H1 (cell line): ENCODE measurements at regions not wholly inside any gene's neighbourhood (a gene's known extent, or its start where the extent isn't known, plus 50 kb on each side); places are given as distances from the start of the nearest gene placed in this dataset.

Source experiments
- CTCF ChIA-PET: fragments of 300-600 bp; sonication (Branson Sonifier 250); formaldehyde crosslinking; loops from one replicate; lab custom pipeline; 2021; ENCODE audit not compliant: partially characterized antibody; lab: Charles Lee
- POLR2A ChIA-PET: fragments of 300-600 bp; sonication (Branson Sonifier 250); formaldehyde crosslinking; loops from one replicate; lab custom pipeline; 2021; ENCODE audit warnings: inconsistent platforms; ENCODE audit not compliant: partially characterized antibody; lab: Charles Lee
- DNase-seq, 2 experiments: peaks; one replicate each; pipeline versions ENCODE4 v3.0.0 to v3.0.0-alpha.2; 2010 to 2022; ENCODE audit warnings: low spot score in 2 of 2, low read depth in 1 of 2, mixed read lengths in 1 of 2
- FAIRE-seq: peaks from 2 replicates; lab custom pipeline; 2011; peaks lifted over from hg19 to GRCh38; lab: Jason Lieb, UNC
- H2AFZ ChIP-seq: 2 replicates; pipeline ENCODE4 v1.8.1; 2012; ENCODE audit warnings: low read length, inconsistent platforms
- H2AK5ac ChIP-seq: 2 replicates; pipeline ENCODE4 v1.6.1; 2013; ENCODE audit warnings: low read depth, low read length
- H2BK120ac ChIP-seq: replicated peaks from 2 replicates; pipeline ENCODE3; 2013; ENCODE audit warnings: low read depth, low read length, inconsistent platforms
- H2BK12ac ChIP-seq: 2 replicates; pipeline ENCODE4 v1.6.1; 2013; ENCODE audit warnings: low read depth, low read length
- H2BK15ac ChIP-seq: 2 replicates; pipeline ENCODE4 v1.6.1; 2013; ENCODE audit warnings: low read length
- H2BK20ac ChIP-seq: 2 replicates; pipeline ENCODE4 v1.6.1; 2013; ENCODE audit warnings: low read length
- H2BK5ac ChIP-seq: 2 replicates; pipeline ENCODE4 v1.6.1; 2013; ENCODE audit warnings: low read depth, low read length
- H3K14ac ChIP-seq: 2 replicates; pipeline ENCODE4 v1.6.1; 2013; ENCODE audit warnings: inconsistent platforms; ENCODE audit not compliant: insufficient read length
- H3K18ac ChIP-seq: 2 replicates; pipeline ENCODE4 v1.6.1; 2013; ENCODE audit warnings: low read length; ENCODE audit errors: extremely low read depth
- H3K23ac ChIP-seq: 2 replicates; pipeline ENCODE4 v1.6.1; 2013; ENCODE audit warnings: inconsistent platforms; ENCODE audit not compliant: insufficient read length
- H3K23me2 ChIP-seq: 2 replicates; pipeline ENCODE4 v1.6.1; 2013; ENCODE audit warnings: low read depth, low read length
- H3K27ac ChIP-seq: 2 replicates; pipeline ENCODE4 v1.6.1; 2011; ENCODE audit warnings: low read depth, low read length, inconsistent platforms
- H3K27me3 ChIP-seq, 4 experiments: replicated peaks in 1 of 4; 1 replicate in 1 of 4; 2 replicates in 3 of 4; pipeline versions ENCODE4 v1.6.1 to v1.8.1; 2011 to 2013; ENCODE audit warnings: low read length in 3 of 4, mild to moderate bottlenecking in 3 of 4, inconsistent platforms in 2 of 4, mixed read lengths in 2 of 4, moderate library complexity in 1 of 4; ENCODE audit not compliant: control insufficient read depth in 3 of 4, insufficient read depth in 3 of 4; ENCODE audit errors: extremely low read depth in 1 of 4
- H3K36me3 ChIP-seq, 4 experiments: 2 replicates each; pipeline versions ENCODE4 v1.6.1 to v1.8.1; 2011 to 2013; ENCODE audit warnings: mild to moderate bottlenecking in 4 of 4, low read length in 3 of 4, moderate library complexity in 2 of 4, control low read depth in 1 of 4, inconsistent platforms in 1 of 4; ENCODE audit not compliant: insufficient read depth in 4 of 4, control insufficient read depth in 2 of 4
- H3K4ac ChIP-seq: replicated peaks from 2 replicates; pipeline ENCODE3; 2013; ENCODE audit warnings: low read length, low read depth, mixed read lengths, inconsistent platforms; ENCODE audit not compliant: insufficient read length
- H3K4me1 ChIP-seq, 4 experiments: replicated peaks in 1 of 4; 1 replicate in 1 of 4; 2 replicates in 3 of 4; pipeline versions ENCODE4 v1.6.1 to v1.8.1; 2011 to 2013; ENCODE audit warnings: low read length in 3 of 4, inconsistent platforms in 2 of 4, mixed read lengths in 1 of 4; ENCODE audit not compliant: insufficient read depth in 4 of 4, control insufficient read depth in 3 of 4
- H3K4me2 ChIP-seq, 2 experiments: 2 replicates each; pipeline versions ENCODE4 v1.6.1 to v1.8.1; 2011 to 2013; ENCODE audit warnings: low read depth in 2 of 2, low read length in 2 of 2, control low read depth in 1 of 2, inconsistent platforms in 1 of 2, mild to moderate bottlenecking in 1 of 2; ENCODE audit not compliant: insufficient read depth in 1 of 2
- H3K4me3 ChIP-seq, 4 experiments: fragments of 200-600, 300-600 bp in 1 of 4; sonication (generic), shearing (Covaris generic), sonication (Bioruptor Twin) in 1 of 4; 2 replicates each; pipeline versions ENCODE4 v1.5.1 to v1.8.1; 2011 to 2016; ENCODE audit warnings: low read length in 4 of 4, low read depth in 3 of 4, control low read depth in 2 of 4, inconsistent platforms in 2 of 4, mild to moderate bottlenecking in 2 of 4, mixed read lengths in 1 of 4, moderate library complexity in 1 of 4; ENCODE audit not compliant: insufficient read depth in 2 of 4; ENCODE audit errors: extremely low read depth in 1 of 4
- H3K56ac ChIP-seq: replicated peaks from 2 replicates; pipeline ENCODE3; 2013; ENCODE audit warnings: low read depth, mild to moderate bottlenecking, mixed read lengths, low read length, inconsistent platforms; ENCODE audit not compliant: insufficient read length
- H3K79me1 ChIP-seq: 2 replicates; pipeline ENCODE4 v1.6.1; 2013; ENCODE audit warnings: low read depth, low read length, control low read depth
- H3K79me2 ChIP-seq, 2 experiments: 2 replicates each; pipeline versions ENCODE4 v1.6.1 to v1.8.1; 2012 to 2013; ENCODE audit warnings: low read length in 2 of 2, mild to moderate bottlenecking in 2 of 2, inconsistent platforms in 1 of 2; ENCODE audit not compliant: insufficient read depth in 2 of 2, control insufficient read depth in 1 of 2
- H3K9ac ChIP-seq, 4 experiments: replicated peaks in 1 of 4; 1 replicate in 1 of 4; 2 replicates in 3 of 4; pipeline versions ENCODE4 v1.6.1 to v1.8.1; 2011 to 2013; ENCODE audit warnings: low read depth in 3 of 4, low read length in 3 of 4, control low read depth in 2 of 4, mild to moderate bottlenecking in 2 of 4, moderate library complexity in 2 of 4, inconsistent platforms in 1 of 4; ENCODE audit errors: extremely low read depth in 1 of 4
- H3K9me3 ChIP-seq, 2 experiments: 2 replicates each; pipeline versions ENCODE4 v1.6.1 to v1.8.1; 2012 to 2013; ENCODE audit warnings: mild to moderate bottlenecking in 2 of 2, moderate library complexity in 2 of 2, control low read depth in 1 of 2, inconsistent platforms in 1 of 2, low read depth in 1 of 2, low read length in 1 of 2, mixed read lengths in 1 of 2; ENCODE audit not compliant: insufficient read depth in 2 of 2
- H4K20me1 ChIP-seq, 2 experiments: replicated peaks in 1 of 2; 2 replicates each; pipeline versions ENCODE3 to v1.8.1; 2011 to 2013; ENCODE audit warnings: inconsistent platforms in 2 of 2, low read length in 2 of 2, mild to moderate bottlenecking in 1 of 2; ENCODE audit not compliant: insufficient read depth in 2 of 2, control insufficient read depth in 1 of 2
- H4K5ac ChIP-seq: 2 replicates; pipeline ENCODE4 v1.6.1; 2013; ENCODE audit warnings: low read length, low read depth, mixed read lengths, inconsistent platforms; ENCODE audit not compliant: insufficient read length
- H4K8ac ChIP-seq: 2 replicates; pipeline ENCODE4 v1.8.0; 2013; ENCODE audit warnings: mild to moderate bottlenecking, moderate library complexity, low read length, inconsistent platforms; ENCODE audit not compliant: insufficient read depth; ENCODE audit errors: extremely low read depth
- H4K91ac ChIP-seq: replicated peaks from 2 replicates; pipeline ENCODE3; 2013; ENCODE audit warnings: low read length, mixed read lengths, inconsistent platforms; ENCODE audit not compliant: insufficient read length
- BRCA1 ChIP-seq: IDR thresholded peaks from 2 replicates; pipeline ENCODE4 v1.6.1; 2012; ENCODE audit warnings: low read depth, low read length, improper control_type of control experiment
- CBX5 ChIP-seq: fragments of 300-800, 300-1000 bp; sonication (generic); IDR thresholded peaks from 2 replicates; pipeline ENCODE4 v1.7.1; 2016; ENCODE audit warnings: antibody characterized with exemption, low read length, low read depth
- CHD2 ChIP-seq: IDR thresholded peaks from 2 replicates; pipeline ENCODE4 v1.6.1; 2012; ENCODE audit warnings: low read length, improper control_type of control experiment
- HDAC6 ChIP-seq: IDR thresholded peaks from one replicate; pipeline ENCODE4 v1.7.1; 2012; ENCODE audit warnings: low read depth, mild to moderate bottlenecking, inconsistent platforms, low read length, moderate library complexity
- RFX5 ChIP-seq: IDR thresholded peaks from 2 replicates; pipeline ENCODE4 v1.6.1; 2011; ENCODE audit warnings: low read depth, low read length, improper control_type of control experiment, borderline replicate concordance
- TAF1 ChIP-seq: IDR thresholded peaks from 2 replicates; pipeline ENCODE4 v1.6.1; 2011; ENCODE audit warnings: mild to moderate bottlenecking, low read depth, low read length

GRCh38 chr3:132205609-132206008 is 111.6 kb upstream of the ACP3 start:
- Histone ChIP-seq H3K27ac (no peak overlapping the region), H4K91ac (no peak overlapping the region)
- TF ChIP-seq CHD2, result no peak
- no peak for TF ChIP-seq BRCA1
- no peak for TF ChIP-seq CBX5
- TF ChIP-seq RFX5, result no peak
- no peak for TF ChIP-seq HDAC6
- TF ChIP-seq TAF1, result no peak
- TF ChIP-seq, all 59 proteins: peak for 0

More at GRCh38 chr3:132205609-132206008, 111.6 kb upstream of the ACP3 start:
- Histone ChIP-seq H3K4me3 (no peak overlapping the region), H2BK120ac (no peak overlapping the region), H3K27me3 (peaks cover 13 to 20% (median 17%) of the 10 kb centered on the region in 4 experiments), H2BK15ac (no peak overlapping the region), H2AK5ac (no peak overlapping the region), H3K79me1 (no peaks in the 10 kb centered on the region; the same call in 1 of the 2 replicates), H4K5ac (no peak overlapping the region), H3K23me2 (no peaks in the 10 kb centered on the region), H2AFZ (no peak overlapping the region), H4K8ac (no peak overlapping the region), H2BK20ac (no peak overlapping the region), H3K4me1 (peaks cover 0 to 4% (median under 1%) of the 10 kb centered on the region in 4 experiments; a peak in 2 of 7 replicates), H2BK12ac (no peak overlapping the region), H3K4ac (no peak overlapping the region), H2BK5ac (no peak overlapping the region), H3K14ac (no peak overlapping the region), H3K4me2 (no peak overlapping the region), H3K9me3 (no peaks in the 10 kb centered on the region), H3K9ac (no peak overlapping the region), H3K18ac (no peak overlapping the region), H3K23ac (no peak overlapping the region), H3K79me2 (no peaks in the 10 kb centered on the region), H4K20me1 (peaks cover 0 to 2% of the 10 kb centered on the region in 2 experiments), H3K36me3 (no peaks in the 10 kb centered on the region), H3K56ac (no peak overlapping the region)
- ChIA-PET POLR2A (no interaction called here), CTCF (interaction anchor here (1.1 to 1.8 kb wide), 3 partner anchors 16 to 176 kb away, joined by 3 to 4 read pairs (median 3); partner anchors contain the start of gene CPNE4)
- DNase-seq (no peak), FAIRE-seq (no peak)
